OCI-LY1 (cell line): ENCODE measurements at regions not wholly inside any gene's neighbourhood (a gene's known extent, or its start where the extent isn't known, plus 50 kb on each side); places are given as distances from the start of the nearest gene placed in this dataset.

ENCODE experiments used
- CTCF ChIP-seq: fragments of 200-600 bp; sonication (generic), shearing (Covaris generic); IDR thresholded peaks from 2 replicates; pipeline ENCODE4 v1.5.1; 2017; ENCODE audit warnings: mild to moderate bottlenecking, antibody characterized with exemption, low read length, moderate library complexity, mixed read lengths
- EZH2 ChIP-seq: fragments of 200-600 bp; sonication (generic), shearing (Covaris generic); IDR thresholded peaks from 2 replicates; pipeline ENCODE4 v1.8.0; 2017; ENCODE audit warnings: borderline replicate concordance, mixed run types, mild to moderate bottlenecking, antibody characterized with exemption, low read length, moderate library complexity, mixed read lengths

GRCh38 chr3:59440285-59441028 is 390.6 kb upstream of the CFAP20DC start:
- TF ChIP-seq CTCF (no peak), EZH2 (no peak)
